HepG2 (cell line): ENCODE measurements at regions not wholly inside any gene's neighbourhood (a gene's known extent, or its start where the extent isn't known, plus 50 kb on each side); places are given as distances from the start of the nearest gene placed in this dataset.
"Not testable (repeated sequence)": the region's sequence is repeated elsewhere in the genome, so short reads cannot be mapped to it uniquely, and the experiment has no call there.

Experiments
- FOXJ3 ChIP-seq: sonication (generic); formaldehyde crosslinking; IDR thresholded peaks from 2 replicates; pipeline ENCODE4 v1.4.0; 2020; ENCODE audit warnings: missing genetic modification reagents, mild to moderate bottlenecking, borderline replicate concordance
- HCFC1 ChIP-seq: fragments of 150-350 bp; IDR thresholded peaks from 2 replicates; pipeline ENCODE4 v1.6.1; 2014; ENCODE audit warnings: low read depth, low read length
- NFE2L2 ChIP-seq: fragments of 150-350 bp; IDR thresholded peaks from 2 replicates; pipeline ENCODE4 v1.6.1; 2014; ENCODE audit warnings: low read length
- SMARCC2 ChIP-seq: fragments of 450-650 bp; IDR thresholded peaks from 2 replicates; pipeline ENCODE4 v1.6.1; 2017; ENCODE audit warnings: antibody characterized with exemption, mild to moderate bottlenecking
- ZBTB7A ChIP-seq: sonication (generic); formaldehyde crosslinking; IDR thresholded peaks from 2 replicates; pipeline ENCODE4 v1.8.0; 2022; ENCODE audit warnings: mild to moderate bottlenecking, missing genetic modification reagents
- ZFP37 ChIP-seq: sonication (generic); formaldehyde crosslinking; IDR thresholded peaks from 2 replicates; pipeline ENCODE4 v1.4.0; 2020; ENCODE audit warnings: missing genetic modification reagents, borderline replicate concordance
- TF ChIP-seq, protein P1 (sequence below): sonication (generic); formaldehyde crosslinking; IDR thresholded peaks from 2 replicates; pipeline ENCODE4 v1.5.0; 2020; ENCODE audit warnings: mild to moderate bottlenecking, missing genetic modification reagents, moderate library complexity
- TF ChIP-seq, protein P2 (sequence below): sonication (generic); formaldehyde crosslinking; IDR thresholded peaks from 2 replicates; pipeline ENCODE4 v1.5.0; 2020; ENCODE audit warnings: missing genetic modification reagents, mild to moderate bottlenecking, borderline replicate concordance
- TF ChIP-seq, protein P3 (sequence below): IDR thresholded peaks from 2 replicates; pipeline ENCODE4 v1.6.1; 2016

DNA sequence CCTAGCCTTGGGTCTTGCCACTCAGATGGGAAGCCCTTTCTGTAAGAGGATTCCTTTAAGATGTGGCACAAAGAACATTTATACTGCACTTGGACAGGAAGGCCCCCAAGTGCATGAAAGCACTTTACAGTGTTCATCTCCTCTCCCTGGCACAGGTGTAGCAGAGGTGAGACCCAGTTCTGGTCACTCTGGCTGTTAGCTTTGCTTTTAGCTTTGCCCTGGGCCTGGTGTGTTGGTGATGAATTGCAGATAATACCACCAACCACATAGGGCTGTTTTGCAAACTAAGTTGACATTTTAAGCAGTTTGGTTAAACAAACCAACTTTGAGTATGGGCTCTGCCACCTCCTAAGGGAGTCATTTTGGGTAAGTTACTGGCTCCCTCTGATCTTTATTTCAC, 296.3 kb downstream of the BCL2L11 start:
- not testable (repeated sequence) for TF ChIP-seq ZFP37 (CRISPR knock-in tag); NFE2L2; ZBTB7A (CRISPR knock-in tag); FOXJ3 (CRISPR knock-in tag); HCFC1; SMARCC2
- TF ChIP-seq, protein P1, sequence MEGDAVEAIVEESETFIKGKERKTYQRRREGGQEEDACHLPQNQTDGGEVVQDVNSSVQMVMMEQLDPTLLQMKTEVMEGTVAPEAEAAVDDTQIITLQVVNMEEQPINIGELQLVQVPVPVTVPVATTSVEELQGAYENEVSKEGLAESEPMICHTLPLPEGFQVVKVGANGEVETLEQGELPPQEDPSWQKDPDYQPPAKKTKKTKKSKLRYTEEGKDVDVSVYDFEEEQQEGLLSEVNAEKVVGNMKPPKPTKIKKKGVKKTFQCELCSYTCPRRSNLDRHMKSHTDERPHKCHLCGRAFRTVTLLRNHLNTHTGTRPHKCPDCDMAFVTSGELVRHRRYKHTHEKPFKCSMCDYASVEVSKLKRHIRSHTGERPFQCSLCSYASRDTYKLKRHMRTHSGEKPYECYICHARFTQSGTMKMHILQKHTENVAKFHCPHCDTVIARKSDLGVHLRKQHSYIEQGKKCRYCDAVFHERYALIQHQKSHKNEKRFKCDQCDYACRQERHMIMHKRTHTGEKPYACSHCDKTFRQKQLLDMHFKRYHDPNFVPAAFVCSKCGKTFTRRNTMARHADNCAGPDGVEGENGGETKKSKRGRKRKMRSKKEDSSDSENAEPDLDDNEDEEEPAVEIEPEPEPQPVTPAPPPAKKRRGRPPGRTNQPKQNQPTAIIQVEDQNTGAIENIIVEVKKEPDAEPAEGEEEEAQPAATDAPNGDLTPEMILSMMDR, result not testable (repeated sequence)
- TF ChIP-seq, protein P2, sequence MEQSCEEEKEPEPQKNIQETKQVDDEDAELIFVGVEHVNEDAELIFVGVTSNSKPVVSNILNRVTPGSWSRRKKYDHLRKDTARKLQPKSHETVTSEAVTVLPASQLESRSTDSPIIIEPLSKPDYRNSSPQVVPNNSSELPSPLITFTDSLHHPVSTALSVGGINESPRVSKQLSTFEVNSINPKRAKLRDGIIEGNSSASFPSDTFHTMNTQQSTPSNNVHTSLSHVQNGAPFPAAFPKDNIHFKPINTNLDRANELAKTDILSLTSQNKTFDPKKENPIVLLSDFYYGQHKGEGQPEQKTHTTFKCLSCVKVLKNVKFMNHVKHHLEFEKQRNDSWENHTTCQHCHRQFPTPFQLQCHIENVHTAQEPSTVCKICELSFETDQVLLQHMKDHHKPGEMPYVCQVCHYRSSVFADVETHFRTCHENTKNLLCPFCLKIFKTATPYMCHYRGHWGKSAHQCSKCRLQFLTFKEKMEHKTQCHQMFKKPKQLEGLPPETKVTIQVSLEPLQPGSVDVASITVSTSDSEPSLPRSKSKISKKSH (CRISPR knock-in tag), result not testable (repeated sequence)
- TF ChIP-seq, protein P3, sequence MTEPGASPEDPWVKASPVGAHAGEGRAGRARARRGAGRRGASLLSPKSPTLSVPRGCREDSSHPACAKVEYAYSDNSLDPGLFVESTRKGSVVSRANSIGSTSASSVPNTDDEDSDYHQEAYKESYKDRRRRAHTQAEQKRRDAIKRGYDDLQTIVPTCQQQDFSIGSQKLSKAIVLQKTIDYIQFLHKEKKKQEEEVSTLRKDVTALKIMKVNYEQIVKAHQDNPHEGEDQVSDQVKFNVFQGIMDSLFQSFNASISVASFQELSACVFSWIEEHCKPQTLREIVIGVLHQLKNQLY (CRISPR knock-in tag), result not testable (repeated sequence)
